GM23338 (cell line): ENCODE measurements at regions not wholly inside any gene's neighbourhood (a gene's known extent, or its start where the extent isn't known, plus 50 kb on each side); places are given as distances from the start of the nearest gene placed in this dataset.

Experiments used
- CREB1 ChIP-seq: fragments of 250-450 bp; sonication (Bioruptor Pico); IDR thresholded peaks from 2 replicates; pipeline ENCODE4 v1.5.0; 2020; ENCODE audit warnings: low read depth, mild to moderate bottlenecking, moderate library complexity
- EZH2 ChIP-seq: fragments of 200-600 bp; sonication (generic); IDR thresholded peaks from one replicate; pipeline ENCODE4 v1.8.0; 2017; ENCODE audit warnings: antibody characterized with exemption, mild to moderate bottlenecking, low read depth; ENCODE audit not compliant: unreplicated experiment
- EZH2phosphoT487 ChIP-seq: fragments of 200-600 bp; sonication (generic); IDR thresholded peaks from one replicate; pipeline ENCODE4 v1.8.1; 2018; ENCODE audit warnings: antibody characterized with exemption; ENCODE audit not compliant: unreplicated experiment
- JUNB ChIP-seq: IDR thresholded peaks from one replicate; pipeline ENCODE4 v1.6.1; 2016; ENCODE audit warnings: antibody characterized with exemption; ENCODE audit not compliant: unreplicated experiment
- NANOG ChIP-seq: IDR thresholded peaks from 2 replicates; pipeline ENCODE4 v1.6.1; 2016; ENCODE audit warnings: antibody characterized with exemption, borderline replicate concordance
- POLR2AphosphoS5 ChIP-seq: IDR thresholded peaks from 2 replicates; pipeline ENCODE4 v1.6.1; 2016; ENCODE audit warnings: antibody characterized with exemption, low read depth
- STAT1 ChIP-seq: IDR thresholded peaks from one replicate; pipeline ENCODE4 v1.6.1; 2016; ENCODE audit warnings: antibody characterized with exemption; ENCODE audit not compliant: unreplicated experiment
- ZNF114 ChIP-seq: fragments of 250-450 bp; sonication (Bioruptor Pico); IDR thresholded peaks from 2 replicates; pipeline ENCODE4 v1.5.0; 2020; ENCODE audit warnings: mild to moderate bottlenecking, moderate library complexity
- ZNF331 ChIP-seq: fragments of 250-450 bp; sonication (Bioruptor Pico); IDR thresholded peaks from 2 replicates; pipeline ENCODE4 v1.5.0; 2020; ENCODE audit warnings: low read depth, mild to moderate bottlenecking, moderate library complexity
- TF ChIP-seq, protein P1 (sequence below), 2 experiments: fragments of 200-600 bp in 1 of 2; sonication (generic) in 1 of 2; conservative IDR thresholded peaks; 2 replicates each; pipeline versions ENCODE4 v1.5.1 to v1.6.1; 2016 to 2017; ENCODE audit warnings: antibody characterized with exemption in 2 of 2, low read depth in 2 of 2, mild to moderate bottlenecking in 2 of 2, moderate library complexity in 1 of 2
- TF ChIP-seq, protein P2 (sequence below): IDR thresholded peaks from 2 replicates; pipeline ENCODE4 v1.6.1; 2016; ENCODE audit warnings: antibody characterized with exemption
- TF ChIP-seq, protein P3 (sequence below): IDR thresholded peaks from one replicate; pipeline ENCODE4 v1.6.1; 2018; ENCODE audit warnings: antibody characterized with exemption; ENCODE audit not compliant: unreplicated experiment

DNA sequence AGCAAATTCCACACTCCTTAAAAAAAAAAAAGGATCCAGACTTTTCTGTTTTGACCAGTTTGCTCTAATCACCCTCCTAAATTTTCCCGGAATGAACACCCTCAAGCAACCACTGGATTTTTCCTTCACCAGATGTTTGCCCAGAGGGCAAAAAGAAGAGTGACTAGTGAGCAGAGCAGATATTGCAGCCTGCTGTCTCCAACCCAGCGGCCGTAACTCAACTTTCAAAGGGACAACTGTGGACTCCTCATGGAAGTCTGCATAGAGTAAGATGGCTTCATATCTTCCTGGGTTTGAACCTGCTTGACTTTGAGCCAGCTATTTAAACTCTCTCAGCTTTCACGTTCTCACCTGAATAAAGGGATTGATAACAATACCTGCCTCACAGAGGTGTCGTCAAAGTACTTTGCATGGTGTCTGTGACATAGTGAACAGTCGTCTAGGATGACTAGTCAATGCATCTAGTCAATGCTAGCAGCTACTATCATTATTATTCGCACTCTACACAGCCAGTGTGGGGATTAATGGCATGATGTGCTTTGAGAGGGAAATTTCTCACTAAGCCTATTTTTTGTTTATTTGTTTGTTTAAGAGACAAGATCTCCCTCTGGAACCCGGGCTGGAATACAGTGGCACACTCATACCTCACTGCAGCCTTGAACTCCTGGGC lies 92.2 kb upstream of the HIVEP1 start:
- no peak for TF ChIP-seq EZH2
- TF ChIP-seq, protein P1, sequence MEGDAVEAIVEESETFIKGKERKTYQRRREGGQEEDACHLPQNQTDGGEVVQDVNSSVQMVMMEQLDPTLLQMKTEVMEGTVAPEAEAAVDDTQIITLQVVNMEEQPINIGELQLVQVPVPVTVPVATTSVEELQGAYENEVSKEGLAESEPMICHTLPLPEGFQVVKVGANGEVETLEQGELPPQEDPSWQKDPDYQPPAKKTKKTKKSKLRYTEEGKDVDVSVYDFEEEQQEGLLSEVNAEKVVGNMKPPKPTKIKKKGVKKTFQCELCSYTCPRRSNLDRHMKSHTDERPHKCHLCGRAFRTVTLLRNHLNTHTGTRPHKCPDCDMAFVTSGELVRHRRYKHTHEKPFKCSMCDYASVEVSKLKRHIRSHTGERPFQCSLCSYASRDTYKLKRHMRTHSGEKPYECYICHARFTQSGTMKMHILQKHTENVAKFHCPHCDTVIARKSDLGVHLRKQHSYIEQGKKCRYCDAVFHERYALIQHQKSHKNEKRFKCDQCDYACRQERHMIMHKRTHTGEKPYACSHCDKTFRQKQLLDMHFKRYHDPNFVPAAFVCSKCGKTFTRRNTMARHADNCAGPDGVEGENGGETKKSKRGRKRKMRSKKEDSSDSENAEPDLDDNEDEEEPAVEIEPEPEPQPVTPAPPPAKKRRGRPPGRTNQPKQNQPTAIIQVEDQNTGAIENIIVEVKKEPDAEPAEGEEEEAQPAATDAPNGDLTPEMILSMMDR (conservative IDR thresholded peaks at IDR 0.05; ENCODE audit: low read depth in 2 of 2), result no peak
- no peak for TF ChIP-seq POLR2AphosphoS5
- no peak for TF ChIP-seq JUNB
- TF ChIP-seq EZH2phosphoT487, result no peak
- TF ChIP-seq, protein P2, sequence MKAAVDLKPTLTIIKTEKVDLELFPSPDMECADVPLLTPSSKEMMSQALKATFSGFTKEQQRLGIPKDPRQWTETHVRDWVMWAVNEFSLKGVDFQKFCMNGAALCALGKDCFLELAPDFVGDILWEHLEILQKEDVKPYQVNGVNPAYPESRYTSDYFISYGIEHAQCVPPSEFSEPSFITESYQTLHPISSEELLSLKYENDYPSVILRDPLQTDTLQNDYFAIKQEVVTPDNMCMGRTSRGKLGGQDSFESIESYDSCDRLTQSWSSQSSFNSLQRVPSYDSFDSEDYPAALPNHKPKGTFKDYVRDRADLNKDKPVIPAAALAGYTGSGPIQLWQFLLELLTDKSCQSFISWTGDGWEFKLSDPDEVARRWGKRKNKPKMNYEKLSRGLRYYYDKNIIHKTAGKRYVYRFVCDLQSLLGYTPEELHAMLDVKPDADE, result no peak
- TF ChIP-seq, protein P3, sequence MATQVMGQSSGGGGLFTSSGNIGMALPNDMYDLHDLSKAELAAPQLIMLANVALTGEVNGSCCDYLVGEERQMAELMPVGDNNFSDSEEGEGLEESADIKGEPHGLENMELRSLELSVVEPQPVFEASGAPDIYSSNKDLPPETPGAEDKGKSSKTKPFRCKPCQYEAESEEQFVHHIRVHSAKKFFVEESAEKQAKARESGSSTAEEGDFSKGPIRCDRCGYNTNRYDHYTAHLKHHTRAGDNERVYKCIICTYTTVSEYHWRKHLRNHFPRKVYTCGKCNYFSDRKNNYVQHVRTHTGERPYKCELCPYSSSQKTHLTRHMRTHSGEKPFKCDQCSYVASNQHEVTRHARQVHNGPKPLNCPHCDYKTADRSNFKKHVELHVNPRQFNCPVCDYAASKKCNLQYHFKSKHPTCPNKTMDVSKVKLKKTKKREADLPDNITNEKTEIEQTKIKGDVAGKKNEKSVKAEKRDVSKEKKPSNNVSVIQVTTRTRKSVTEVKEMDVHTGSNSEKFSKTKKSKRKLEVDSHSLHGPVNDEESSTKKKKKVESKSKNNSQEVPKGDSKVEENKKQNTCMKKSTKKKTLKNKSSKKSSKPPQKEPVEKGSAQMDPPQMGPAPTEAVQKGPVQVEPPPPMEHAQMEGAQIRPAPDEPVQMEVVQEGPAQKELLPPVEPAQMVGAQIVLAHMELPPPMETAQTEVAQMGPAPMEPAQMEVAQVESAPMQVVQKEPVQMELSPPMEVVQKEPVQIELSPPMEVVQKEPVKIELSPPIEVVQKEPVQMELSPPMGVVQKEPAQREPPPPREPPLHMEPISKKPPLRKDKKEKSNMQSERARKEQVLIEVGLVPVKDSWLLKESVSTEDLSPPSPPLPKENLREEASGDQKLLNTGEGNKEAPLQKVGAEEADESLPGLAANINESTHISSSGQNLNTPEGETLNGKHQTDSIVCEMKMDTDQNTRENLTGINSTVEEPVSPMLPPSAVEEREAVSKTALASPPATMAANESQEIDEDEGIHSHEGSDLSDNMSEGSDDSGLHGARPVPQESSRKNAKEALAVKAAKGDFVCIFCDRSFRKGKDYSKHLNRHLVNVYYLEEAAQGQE, result no peak
- no peak for TF ChIP-seq CREB1 (CRISPR knock-in tag)
- no peak for TF ChIP-seq NANOG
- no peak for TF ChIP-seq ZNF114
- no peak for TF ChIP-seq STAT1
- no peak for TF ChIP-seq ZNF331 (CRISPR knock-in tag)
